ENCODE measurements at regions not wholly inside any gene's neighbourhood (a gene's known extent, or its start where the extent isn't known, plus 50 kb on each side); places are given as distances from the start of the nearest gene placed in this dataset.
A peak's percentile ranks its signal among the peaks of the same experiment; 100 is the strongest.

DNA sequence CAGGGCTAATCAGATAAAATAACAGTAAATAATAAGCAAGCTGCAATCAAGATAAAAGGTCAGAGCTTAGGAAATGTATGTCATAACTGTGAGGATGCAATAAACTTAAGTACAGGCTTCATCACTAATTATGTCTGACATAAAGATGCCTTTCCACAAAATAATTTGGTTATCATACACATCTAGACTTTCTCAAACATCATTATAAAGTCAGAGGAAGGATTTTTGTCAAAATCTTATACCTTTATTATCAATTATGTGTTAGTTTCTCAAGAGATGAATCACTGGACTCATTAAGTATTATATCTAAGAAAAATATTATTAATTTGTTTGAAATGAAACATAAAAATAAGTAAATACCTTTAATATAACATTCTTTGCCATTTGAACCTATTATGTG lies 695.4 kb upstream of the INTU start:
- DNase-seq (ENCODE audit: low read depth) = no peak

DNA sequence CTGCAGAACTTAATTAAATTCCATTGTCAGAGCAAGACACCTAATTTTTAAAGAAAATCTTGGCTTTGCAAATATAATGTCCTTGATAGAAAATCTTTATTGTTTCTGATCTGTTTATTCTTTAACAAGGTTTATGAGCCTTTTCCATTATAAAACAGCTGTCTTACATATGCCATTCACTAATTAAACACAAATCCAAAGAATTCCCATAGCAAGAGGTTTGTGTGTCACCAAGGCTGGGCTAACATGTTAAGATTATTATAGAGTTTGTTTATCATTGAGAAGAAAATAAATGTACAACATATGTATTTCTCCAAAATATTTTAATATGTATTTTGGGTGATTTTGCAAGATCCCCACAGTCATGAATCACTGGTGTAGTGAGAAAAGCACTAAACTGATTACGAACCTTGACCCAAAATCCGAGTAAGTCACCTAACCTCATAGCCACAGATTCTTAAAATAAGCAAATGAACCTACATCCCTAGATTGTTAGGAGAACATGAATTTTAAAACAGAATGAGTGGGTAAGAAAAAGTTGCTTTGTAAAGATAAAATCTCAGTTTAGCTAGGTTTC lies 694.8 kb upstream of the INTU start:
- DNase-seq (ENCODE audit: low read depth) = no peak

DNA sequence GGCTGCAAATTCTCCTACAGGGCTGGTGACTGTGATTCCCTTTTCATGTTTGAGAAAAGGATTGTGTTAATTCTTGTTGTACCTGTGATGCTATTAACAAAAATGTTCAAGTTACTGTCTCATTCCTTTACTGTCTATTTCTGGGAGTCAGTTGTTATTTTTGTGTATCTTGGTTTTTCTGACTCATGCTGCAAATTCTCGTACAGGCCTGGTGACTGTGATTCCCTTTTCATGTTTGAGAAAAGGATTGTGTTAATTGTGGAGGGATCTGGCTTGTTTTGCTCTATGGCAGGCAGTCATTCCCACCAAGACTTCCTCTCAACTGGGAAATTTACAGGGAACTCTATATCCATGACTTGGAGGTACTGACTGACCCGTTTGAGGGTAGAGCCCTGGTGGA lies 693.4 kb upstream of the INTU start:
- no peak for DNase-seq (ENCODE audit: low read depth)

DNA sequence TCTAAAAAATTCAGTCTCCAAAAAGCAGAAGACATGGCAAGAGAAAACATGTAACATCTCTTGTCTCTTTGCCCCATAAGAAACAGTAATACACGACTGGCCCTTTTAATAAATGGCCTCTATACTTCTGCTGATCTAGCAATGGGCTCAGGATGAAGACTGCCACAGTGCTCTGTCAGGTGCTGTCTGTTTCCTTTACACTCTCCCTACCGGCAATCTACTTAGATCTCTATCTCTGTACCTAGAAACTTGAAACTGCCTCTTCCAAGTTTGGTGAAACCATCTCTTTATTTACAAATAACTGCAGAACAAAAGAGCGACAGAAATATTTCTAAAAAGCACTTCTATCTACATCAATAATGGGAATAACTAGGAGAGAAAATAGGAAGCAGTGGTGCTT lies 685.2 kb upstream of the INTU start:
- no peak for DNase-seq (ENCODE audit: low read depth)

DNA sequence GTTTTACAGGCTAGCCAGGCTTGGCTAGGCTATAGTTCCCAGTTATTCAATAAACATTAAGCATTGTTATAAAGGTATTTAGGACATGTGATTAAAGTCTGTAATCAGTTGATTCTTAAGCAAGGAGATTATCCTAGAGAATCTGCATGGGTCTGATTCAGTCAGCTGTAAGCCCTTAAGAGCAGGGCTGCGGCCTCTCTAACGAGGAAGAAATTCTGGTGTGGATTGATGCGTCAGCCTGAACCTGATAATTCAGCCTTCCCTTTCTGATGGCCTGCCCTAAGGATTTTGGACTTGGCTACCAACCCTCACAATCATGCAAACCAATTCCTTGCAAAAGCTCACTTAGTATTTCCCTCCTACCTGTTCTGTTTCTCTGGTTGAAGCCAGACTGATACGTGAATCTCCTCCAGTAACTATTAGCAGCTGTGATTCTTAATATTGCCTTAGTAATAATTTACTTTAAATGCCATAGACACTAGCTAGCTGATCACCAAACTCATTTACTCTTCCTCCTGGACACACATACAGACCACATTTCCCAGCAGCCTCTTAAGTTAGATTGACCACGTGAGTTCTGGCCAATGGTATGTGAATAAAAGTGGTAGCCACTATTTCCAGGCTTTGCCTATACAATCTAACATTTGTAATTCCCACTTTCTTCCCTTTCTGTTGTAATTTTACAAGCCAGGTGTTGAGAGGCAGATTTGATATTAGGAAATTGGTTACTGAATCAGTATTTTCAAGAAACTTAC lies 678.0 kb upstream of the INTU start:
- no peak for DNase-seq (ENCODE audit: low read depth)

DNA sequence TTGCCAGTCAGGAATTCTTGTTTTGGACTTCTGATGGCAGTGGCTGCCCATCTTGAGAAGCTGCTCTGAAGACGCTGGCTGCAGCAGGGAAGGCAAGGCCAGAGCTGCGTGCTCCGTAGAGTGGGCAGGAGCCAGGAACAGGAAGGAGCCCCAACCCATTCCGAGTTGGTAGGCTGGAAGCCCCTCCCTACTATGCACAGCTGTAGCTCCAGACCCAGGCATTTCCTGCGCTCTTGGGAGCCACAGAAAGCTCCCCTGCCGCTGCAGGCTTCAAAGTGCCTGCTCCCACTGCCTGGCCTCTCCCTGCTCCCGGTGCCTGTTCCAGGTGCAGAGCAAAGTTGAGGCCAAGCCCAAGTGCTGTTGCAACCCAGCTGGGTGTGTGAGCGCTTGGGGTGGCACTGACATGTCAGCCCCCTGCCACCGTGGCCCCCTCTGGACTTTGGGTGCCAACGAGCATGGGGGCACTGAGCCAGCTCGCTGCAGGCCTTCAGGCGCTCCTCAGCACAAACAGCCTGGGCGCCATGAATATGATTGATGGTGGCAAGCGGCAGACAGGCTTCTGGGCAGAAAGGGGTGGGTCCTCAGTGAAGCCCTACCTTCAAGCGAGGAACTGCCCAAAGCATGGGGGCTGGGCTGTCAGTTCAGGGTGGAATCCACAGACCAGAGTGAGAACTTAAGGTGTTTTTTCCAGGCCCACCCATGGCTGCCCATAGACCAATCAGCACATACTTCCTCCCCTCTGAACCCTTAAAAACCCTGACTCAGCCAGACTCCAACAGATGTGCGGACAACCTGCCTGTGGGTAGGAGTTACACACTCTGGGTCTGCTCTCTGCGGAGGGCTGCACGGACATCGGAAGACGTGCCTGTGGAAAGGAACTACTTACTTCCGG lies 677.2 kb upstream of the INTU start:
- DNase-seq (ENCODE audit: low read depth) = no peak

DNA sequence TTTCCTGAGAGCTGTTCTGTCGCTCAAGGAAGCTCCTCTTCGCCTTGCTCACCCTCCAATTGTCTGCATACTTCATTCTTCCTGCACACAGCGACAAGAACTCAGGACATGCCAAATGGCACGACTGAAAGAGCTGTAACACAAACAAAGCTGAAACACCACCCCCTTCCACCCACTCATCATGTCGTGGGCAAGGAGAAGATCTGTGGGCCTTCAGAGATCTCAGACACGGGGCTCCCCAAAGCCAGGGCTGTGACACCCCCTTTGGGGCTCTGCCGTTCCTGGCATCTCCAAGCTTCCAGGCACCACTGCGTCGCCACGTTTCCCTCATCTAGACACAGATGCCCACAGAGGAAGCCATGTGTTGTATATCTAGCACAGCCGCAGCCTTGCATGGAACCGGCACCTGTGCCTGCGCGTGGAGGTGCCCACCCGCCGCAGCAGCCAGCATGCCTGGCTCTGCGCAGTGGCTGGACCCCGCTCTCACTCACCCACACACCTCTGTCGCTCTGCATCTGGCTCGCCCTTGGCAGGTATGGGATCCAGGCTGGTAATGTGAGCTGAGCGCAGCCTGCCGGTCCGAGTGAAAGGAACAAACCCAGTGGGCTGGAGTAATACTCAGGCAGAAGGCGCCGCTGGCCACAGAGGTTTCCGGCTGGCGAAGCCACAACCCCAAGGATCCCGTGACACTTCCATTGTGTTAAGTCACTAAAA lies 676.4 kb upstream of the INTU start:
- DNase-seq (ENCODE audit: low read depth) = no peak

DNA sequence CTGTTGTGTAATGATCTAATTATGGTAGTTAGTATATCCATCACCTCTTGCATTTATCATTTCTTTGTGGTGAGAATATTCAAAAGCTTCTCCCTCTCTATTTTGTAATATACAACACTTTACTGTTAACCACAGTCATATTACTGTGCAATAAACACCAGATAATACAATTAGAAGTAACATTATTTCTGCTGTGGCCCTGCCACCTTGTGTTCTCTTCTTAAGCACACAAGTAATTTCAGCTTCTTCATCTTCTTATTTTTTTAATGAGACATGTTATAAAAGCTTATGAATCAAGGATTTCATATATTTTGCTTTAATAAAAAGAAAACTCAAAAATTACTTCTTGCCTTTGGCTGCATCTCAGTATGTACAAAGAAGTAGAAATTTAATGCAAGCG lies 675.2 kb upstream of the INTU start:
- DNase-seq (ENCODE audit: low read depth) = no peak

DNA sequence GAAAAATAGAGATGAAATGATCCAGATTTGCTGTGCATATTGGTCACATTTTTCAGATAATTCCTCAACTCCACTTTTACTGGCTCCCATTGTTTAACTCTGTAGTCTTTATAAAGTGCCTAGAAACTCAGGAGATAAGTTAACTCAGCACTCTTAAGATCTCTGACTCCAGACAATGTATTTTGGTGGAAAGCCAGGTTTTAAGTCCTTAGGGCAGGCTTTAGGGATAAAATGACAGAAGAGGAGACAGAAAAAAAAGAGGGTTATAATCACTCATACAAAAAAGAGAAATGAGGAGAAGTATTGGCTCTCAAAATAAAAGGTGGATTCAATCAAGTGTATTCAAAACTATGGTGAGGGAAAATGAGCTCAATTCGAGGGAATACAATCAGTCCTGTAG lies 674.8 kb upstream of the INTU start:
- DNase-seq (ENCODE audit: low read depth) = no peak

DNA sequence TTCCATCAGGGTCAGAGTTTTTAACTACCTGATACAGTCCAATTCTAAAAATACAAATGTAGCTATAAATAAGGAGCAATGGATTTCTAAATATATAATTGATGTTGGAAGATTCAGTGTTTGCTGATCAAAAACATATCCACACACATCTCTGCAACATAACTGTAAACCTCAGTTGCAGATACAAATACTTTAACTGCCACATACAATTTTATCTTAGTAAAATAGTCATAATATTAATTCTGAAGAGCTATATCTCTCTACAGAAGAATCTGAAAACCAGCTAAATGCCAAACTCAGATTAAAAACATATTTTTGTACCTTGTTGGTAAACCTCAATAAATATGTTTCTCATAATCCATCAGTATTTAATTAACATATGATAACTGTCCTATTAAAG lies 674.3 kb upstream of the INTU start:
- DNase-seq (ENCODE audit: low read depth) = no peak

DNA sequence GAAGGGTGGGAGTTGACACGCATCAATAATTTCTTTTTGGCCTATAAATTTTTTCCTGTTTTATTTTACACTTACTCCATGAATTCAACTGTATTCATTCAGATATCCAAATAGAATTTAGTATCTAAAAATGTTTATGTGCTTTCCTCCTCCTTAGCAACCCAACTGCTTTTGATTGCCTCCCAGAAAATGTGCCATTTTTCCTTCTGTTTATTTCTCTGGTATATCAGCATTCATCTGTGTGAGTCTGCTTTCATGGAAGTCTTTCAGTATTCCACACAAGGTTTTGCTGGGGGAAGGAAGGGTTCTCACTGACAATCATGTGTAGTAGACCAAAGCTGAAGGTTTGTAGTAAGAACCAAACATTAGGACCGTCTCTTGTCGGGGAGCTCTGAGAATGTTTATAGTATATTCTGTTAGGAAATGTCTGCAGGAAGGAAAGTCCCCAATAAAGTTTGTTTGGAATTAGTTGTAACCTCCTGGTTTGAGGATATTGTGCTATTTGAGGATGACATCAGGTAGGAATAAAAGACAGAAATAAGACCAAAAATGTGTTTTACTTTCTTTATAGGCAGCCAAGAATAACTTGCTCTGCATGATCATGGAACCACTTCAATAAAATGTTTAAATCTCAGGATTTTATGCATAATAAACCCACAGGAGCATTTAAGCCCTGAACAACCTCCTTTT lies 673.6 kb upstream of the INTU start:
- no peak for DNase-seq (ENCODE audit: low read depth)

DNA sequence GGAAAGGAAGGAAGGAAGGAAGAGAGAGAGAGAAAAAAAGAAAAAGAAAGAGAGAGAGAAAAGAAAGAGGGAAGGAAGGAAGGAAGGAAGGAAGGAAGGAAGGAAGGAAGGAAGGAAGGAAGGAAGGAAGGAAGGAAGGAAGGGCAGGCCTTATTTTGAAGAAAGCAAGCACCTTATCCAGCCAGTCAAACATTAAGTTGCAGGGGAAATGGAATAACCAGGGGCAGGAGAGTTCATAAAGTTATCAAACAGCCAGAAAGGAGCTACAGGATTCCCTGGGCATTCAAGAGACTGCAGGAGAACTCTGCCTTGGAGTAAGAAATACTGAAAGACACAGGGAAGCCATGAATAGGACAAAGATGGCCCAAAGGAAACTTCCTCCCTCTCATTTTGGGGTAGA lies 672.0 kb upstream of the INTU start:
- DNase-seq (ENCODE audit: low read depth) = no peak

DNA sequence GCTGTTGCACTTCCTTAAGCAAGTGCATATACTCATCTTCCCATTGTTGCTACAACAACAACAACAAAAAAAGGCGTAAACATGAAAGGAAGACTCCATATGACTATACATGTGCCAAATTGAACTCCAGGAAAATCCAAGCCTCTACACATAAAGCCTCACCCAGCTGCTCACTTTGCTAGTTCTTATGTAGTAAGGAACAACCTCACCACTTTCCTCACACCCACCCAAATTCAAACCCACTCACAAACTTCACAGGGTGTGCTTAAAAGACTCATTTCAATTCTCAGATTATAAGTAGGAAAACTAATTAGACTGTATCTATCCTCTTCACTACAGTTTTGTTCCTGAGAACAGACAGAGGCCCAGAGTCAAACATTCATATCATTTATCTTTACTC lies 671.1 kb upstream of the INTU start:
- DNase-seq (ENCODE audit: low read depth) = no peak

DNA sequence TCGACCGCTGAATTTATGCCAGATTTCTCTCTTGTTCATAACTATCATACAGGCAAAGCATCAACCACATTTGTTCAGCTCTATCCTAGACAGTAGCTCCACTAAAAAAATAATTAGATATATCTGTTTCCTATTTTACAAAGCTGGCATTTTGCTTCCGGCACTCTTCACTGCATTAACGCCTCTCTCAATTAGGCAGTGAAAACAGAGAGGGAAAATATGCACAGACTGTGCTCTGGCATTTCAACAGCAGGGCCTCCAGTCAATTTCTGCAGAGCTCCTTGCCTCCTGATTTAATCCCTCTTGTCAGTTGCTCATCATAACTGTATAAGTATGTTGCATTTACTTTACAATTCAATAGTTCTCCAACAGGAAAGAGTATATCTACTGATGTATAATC lies 666.9 kb upstream of the INTU start:
- DNase-seq (ENCODE audit: low read depth) = no peak

DNA sequence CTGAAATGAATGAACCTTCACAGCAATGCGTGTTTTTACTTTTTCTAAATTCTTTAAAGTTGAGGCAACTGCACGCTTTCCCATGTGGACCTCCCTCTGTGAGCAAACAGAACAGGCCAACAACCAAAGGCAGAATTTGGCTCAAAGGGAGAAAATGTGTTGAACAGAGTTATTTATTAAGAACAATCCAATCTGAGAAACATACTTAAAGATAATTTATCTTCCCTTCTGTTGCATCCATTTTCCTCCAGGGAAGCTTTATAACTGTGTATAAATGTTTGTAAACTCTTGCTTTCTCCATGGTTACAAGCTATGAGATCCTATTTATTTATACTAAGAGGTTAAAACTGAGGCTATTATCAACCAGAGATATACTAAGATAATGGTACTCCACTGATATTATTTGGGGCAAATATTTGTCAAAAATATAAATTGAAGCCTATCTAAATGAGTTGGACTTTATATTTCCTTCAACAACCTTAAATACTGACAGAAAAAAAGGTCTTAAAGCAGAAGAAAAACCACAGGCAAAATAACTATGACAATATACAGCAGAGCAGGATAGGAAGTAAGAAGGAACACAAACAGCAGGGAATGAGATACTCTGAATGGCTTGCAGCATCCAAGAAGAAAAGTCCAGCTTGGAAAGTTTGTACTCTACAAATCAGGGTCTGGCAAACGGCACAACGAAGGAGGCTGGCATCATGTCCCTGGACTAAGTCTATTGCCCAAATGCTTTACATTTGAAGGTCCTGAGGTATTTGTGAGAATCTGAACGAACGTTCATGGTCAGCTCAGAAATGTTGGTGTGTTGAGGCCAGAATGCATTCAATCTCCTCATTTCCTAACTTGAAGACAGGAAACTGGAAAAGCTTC lies 663.2 kb upstream of the INTU start:
- DNase-seq (ENCODE audit: low read depth) = no peak

DNA sequence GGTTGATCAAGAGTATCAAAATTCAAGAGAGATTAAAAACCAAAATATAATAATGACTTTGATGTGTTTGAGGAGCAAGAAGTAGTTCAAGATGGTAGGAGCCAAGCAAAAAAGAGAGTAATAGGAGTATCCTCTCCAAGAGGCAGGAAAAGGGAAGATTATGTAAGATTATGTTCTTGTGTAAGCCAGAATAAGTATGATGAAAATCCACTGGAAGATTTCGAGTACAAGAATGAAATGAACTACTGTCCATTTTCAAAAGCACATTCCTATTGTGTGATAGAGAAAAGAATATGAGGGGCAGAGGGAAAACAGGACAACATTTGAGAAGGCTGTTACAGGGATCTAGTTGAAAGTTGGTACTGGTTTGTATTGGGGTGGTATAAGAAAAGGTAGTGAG lies 659.6 kb upstream of the INTU start:
- no peak for DNase-seq (ENCODE audit: low read depth)

DNA sequence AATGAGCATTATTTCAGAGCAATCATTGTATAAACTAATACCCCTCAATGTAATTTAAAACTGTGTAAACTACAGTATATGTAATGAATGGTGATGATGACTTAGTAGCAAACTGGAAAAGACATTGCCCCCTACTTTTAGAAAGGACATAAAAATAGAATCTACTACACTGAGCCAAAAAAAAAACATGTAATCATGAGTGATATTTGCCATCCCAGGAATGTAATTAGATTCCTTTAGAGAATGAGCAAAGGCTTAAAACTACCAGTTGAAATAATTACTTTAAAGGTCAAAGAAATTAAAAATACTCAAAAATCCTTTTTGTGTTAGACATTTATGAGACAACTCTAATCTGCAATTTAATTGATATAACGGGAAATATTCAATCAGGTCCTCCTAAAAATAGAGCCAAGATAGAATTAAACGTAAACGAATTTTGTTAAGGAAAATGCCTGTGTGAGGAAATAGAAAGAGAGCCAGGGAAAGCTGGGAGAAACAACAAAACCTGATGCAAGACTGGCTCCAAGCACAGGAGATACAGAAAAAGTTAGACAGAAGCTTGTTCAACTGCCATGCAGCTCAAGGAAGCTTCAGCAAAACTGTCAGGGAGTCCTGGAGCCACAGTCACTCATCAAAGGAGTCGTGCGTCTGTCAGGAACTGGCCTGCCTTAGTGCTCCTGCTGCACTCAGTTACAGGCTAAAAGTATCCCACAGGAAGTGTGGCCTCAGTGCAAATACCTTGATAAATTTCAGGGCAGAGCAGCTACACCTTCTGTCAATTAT lies 655.7 kb upstream of the INTU start:
- DNase-seq (ENCODE audit: low read depth) = no peak

DNA sequence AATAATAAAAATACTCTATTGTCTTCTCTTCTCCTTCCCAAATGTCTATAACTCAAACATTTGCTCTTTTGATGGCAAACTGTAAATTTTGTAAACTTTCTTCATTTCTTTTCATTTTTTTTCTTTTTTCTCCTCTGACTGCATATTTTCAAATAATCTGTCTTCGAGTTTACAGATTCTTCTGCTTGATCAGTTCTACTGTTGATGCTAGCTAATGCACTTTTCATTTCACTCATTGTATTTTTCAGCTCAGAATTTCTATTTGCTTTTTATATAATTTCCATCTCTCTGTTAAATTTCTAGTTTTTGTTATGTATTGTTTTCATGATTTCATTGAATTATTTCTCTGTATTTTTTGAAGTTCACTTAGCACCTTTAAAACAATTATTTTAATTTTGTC lies 646.8 kb upstream of the INTU start:
- DNase-seq (ENCODE audit: low read depth) = no peak

DNA sequence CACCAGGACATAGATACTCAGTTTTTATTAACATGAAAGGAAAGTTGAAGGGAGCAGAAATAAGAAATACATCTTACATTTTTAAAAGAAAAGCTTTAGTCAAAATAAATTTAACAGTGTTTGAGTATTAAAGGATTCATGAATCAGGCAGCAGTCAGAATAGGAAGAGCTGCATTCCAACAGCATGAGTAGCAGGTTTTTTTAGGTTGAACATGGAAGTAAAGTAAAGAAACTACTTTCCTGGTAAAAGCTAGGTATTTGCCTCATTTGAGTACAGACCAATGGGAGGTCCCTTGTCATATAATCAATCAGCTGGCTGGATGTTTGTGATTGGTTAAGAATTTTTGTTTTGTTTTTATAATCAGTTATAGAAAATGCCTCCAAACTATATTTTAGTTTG lies 645.9 kb upstream of the INTU start:
- DNase-seq (ENCODE audit: low read depth) = no peak

DNA sequence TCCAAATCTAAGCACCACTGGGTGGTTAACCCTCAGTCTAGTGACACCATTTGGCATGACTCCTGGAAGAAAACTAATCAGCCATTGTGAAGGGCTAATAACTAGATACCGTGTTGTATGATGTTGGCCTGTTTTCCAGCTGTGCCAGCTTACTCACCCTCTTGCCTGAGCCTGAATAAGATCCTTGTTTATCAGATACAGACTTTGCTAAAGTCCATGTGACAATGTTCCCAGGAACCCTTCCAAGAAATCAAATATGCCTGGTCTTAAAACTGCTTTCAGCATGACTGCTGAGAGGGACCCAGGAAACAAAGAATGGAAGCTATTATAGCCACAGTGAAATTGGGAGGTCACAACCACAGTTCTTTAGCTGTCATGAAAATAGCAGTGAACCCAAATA lies 640.8 kb upstream of the INTU start:
- peak; percentile 47 for DNase-seq (ENCODE audit: low read depth)

Data from GM04504 (cell line).